Glutamatergic neuron (in vitro differentiated cells): ENCODE measurements at regions not wholly inside any gene's neighbourhood (a gene's known extent, or its start where the extent isn't known, plus 50 kb on each side); places are given as distances from the start of the nearest gene placed in this dataset.

Experiments
- DNase-seq: peaks from one replicate; pipeline ENCODE4 v3.0.0; 2022
- H3K27ac Mint-ChIP-seq: one replicate; pipeline ENCODE4 v1.8.0; 2020; ENCODE audit warnings: mild to moderate bottlenecking, mixed read lengths, inconsistent platforms; ENCODE audit not compliant: unreplicated experiment
- H3K27me3 Mint-ChIP-seq: one replicate; pipeline ENCODE4 v1.8.0; 2020; ENCODE audit warnings: mild to moderate bottlenecking, moderate library complexity, mixed read lengths, inconsistent platforms; ENCODE audit not compliant: unreplicated experiment
- H3K36me3 Mint-ChIP-seq: one replicate; pipeline ENCODE4 v1.8.0; 2020; ENCODE audit warnings: mild to moderate bottlenecking, mixed read lengths, inconsistent platforms; ENCODE audit not compliant: unreplicated experiment
- H3K4me1 Mint-ChIP-seq: one replicate; pipeline ENCODE4 v1.8.0; 2020; ENCODE audit warnings: mild to moderate bottlenecking, low read depth, mixed read lengths, inconsistent platforms; ENCODE audit not compliant: unreplicated experiment
- H3K4me3 Mint-ChIP-seq: one replicate; pipeline ENCODE4 v1.8.0; 2020; ENCODE audit warnings: mild to moderate bottlenecking, mixed read lengths, inconsistent platforms; ENCODE audit not compliant: unreplicated experiment
- H3K9me3 Mint-ChIP-seq: one replicate; pipeline ENCODE4 v1.8.0; 2020; ENCODE audit warnings: mild to moderate bottlenecking, moderate library complexity, mixed read lengths, inconsistent platforms; ENCODE audit not compliant: unreplicated experiment
- CTCF ChIP-seq: fragments of 200-600 bp; sonication (generic); IDR thresholded peaks from one replicate; pipeline ENCODE4 v1.5.0; 2021; ENCODE audit not compliant: partially characterized antibody, unreplicated experiment

- DNase-seq: no peak
Measured at GRCh38 chr16:22623351-22623781, 112.7 kb downstream of the NPIPB5 start.

GRCh38 chr16:22624038-22624799 lies 113.5 kb downstream of the NPIPB5 start:
- no peak for DNase-seq
- H3K4me1 Mint-ChIP-seq: peaks cover 8% of the 10 kb centered on the region
- no peaks in the 10 kb centered on the region for H3K9me3 Mint-ChIP-seq
- no peak for TF ChIP-seq CTCF
- no peak overlapping the region for H3K27ac Mint-ChIP-seq
- no peaks in the 10 kb centered on the region for H3K36me3 Mint-ChIP-seq
- H3K27me3 Mint-ChIP-seq: no peaks in the 10 kb centered on the region
- no peak overlapping the region for H3K4me3 Mint-ChIP-seq

More at GRCh38 chr16:22623351-22623781, 112.7 kb downstream of the NPIPB5 start:
- Mint-ChIP-seq H3K4me3 (no peak overlapping the region), H3K36me3 (no peaks in the 10 kb centered on the region), H3K9me3 (peaks cover 2% of the 10 kb centered on the region), H3K4me1 (peaks cover 11% of the 10 kb centered on the region), H3K27ac (no peak overlapping the region), H3K27me3 (no peaks in the 10 kb centered on the region)
- TF ChIP-seq CTCF: no peak

GRCh38 chr16:22624800-22625533 lies 114.3 kb downstream of the NPIPB5 start:
- Mint-ChIP-seq H3K27ac (no peak overlapping the region), H3K36me3 (no peaks in the 10 kb centered on the region), H3K9me3 (no peaks in the 10 kb centered on the region), H3K4me3 (no peak overlapping the region), H3K27me3 (no peaks in the 10 kb centered on the region), H3K4me1 (peaks cover 7% of the 10 kb centered on the region)
- no peak for DNase-seq
- TF ChIP-seq CTCF: no peak

- no peak overlapping the region for H3K27ac Mint-ChIP-seq
- DNase-seq: no peak
- H3K27me3 Mint-ChIP-seq: no peaks in the 10 kb centered on the region
- no peaks in the 10 kb centered on the region for H3K36me3 Mint-ChIP-seq
- H3K4me3 Mint-ChIP-seq: no peak overlapping the region
- peaks cover 3% of the 10 kb centered on the region for H3K4me1 Mint-ChIP-seq
- H3K9me3 Mint-ChIP-seq: no peaks in the 10 kb centered on the region
- no peak for TF ChIP-seq CTCF
Measured at GRCh38 chr16:22625967-22626366, 115.3 kb downstream of the NPIPB5 start.

GRCh38 chr16:22627043-22627442 lies 116.4 kb downstream of the NPIPB5 start:
- no peak for TF ChIP-seq CTCF
- Mint-ChIP-seq H3K27ac (no peak overlapping the region), H3K27me3 (no peaks in the 10 kb centered on the region), H3K36me3 (no peaks in the 10 kb centered on the region), H3K4me3 (no peak overlapping the region), H3K4me1 (peaks cover 3% of the 10 kb centered on the region), H3K9me3 (no peaks in the 10 kb centered on the region)
- no peak for DNase-seq
